ENCODE measurements at regions not wholly inside any gene's neighbourhood (a gene's known extent, or its start where the extent isn't known, plus 50 kb on each side); places are given as distances from the start of the nearest gene placed in this dataset.

DNA sequence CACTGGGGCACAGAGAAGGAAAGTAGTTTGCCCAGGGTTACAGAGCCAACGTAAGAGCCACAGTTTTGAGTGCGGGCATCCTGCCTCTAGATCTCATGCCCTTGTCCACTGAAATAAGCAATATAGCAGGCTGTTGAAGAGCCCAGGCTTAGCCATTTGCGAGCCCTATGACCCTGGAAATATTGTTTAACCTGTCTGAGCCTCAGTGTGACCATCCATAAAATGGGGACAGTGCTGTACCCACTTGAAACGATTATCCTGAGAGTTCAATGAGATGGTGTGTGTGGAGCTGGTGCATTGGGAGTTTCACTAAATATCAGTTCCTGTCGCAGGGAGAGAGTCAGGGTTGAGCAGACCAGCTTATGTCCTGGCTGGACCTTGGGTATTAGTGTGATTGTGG lies 173.1 kb upstream of the KCNG1 start:
- in situ Hi-C loops (cut with HindIII; ENCODE audit: low sequenced_read_pairs): loop anchor here (25.0 kb wide), 1 partner anchor 109 kb away; no protein-coding TSS in a partner anchor

DNA sequence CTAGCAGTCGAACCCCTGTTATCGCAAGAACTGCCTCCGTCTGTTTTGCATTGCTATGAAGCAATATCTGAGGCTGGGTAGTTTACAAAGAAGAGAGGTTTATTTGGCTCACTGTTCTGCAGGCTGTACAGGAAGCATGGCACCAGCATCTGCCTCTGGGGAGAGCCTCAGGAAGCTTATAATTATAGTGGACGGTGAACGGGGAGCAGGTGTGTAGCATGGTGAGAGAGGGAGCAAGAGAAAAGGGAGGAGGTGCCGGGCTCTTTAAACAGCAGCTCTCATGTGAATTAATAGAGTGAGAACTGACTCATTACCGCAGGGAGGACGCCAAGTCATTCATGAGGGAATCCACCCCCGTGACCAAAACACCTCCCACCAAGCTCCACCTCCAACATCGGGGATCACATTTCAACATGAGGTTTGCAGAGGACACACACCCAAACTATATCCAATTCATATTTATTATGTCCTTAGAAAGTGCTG lies 172.6 kb upstream of the KCNG1 start:
- in situ Hi-C loops (cut with HindIII; ENCODE audit: low sequenced_read_pairs): loop anchor here (25.0 kb wide), 1 partner anchor 108 kb away; no protein-coding TSS in a partner anchor

DNA sequence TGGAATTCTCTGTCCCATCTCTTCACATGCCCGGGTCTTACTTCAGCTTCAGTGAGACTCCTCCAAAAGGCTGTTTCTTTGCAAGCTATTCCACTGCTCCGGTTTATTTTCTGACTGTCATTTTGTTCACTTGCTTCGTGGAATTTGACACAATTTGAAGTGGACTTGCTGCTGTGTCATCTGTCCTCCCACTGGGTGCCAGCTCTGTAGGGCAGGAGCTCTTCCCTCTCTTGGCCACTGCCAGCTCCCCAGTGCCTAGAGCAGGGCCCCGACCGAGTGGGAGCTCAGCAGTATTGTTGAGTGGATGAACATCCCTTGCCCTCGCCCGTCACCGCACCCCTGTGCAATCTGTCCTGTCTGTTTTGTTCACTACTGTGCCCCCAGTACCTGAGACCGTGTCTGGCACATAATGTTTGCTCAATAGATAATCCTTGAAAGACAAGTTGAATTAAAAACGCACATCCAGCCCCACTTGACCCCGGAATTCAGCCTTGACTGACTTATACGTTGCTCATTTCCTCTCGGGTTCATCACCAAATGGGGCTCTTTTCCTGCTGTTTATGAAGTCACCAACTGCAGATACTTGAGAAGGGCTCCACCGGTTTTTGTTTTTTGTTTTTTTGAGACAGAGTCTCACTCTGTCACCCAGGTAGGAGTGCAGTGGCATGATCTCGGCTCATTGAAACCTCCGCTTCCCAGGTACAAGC lies 170.3 kb upstream of the KCNG1 start:
- in situ Hi-C loops (cut with HindIII; ENCODE audit: low sequenced_read_pairs): loop anchor here (25.0 kb wide), 1 partner anchor 106 kb away; no protein-coding TSS in a partner anchor

DNA sequence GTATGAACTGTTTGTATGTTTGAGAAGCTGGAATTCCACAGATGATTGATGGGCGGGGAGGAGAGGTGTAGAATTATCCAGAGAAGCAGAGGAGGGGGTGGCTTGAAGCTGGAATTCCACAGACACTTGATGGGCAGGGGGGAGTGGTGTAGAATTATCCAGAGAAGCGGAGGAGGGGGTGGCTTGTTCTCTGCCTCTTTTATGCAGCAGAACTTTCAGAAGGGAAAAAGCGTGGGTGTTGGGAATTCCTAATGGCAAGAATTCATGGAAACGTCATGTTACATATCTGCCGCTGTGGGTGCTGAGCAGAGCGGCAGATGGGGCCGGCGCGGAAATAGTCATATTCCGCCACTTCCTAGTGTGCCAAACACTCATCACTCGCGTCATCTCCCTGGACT lies 167.9 kb upstream of the KCNG1 start:
- in situ Hi-C loops (cut with HindIII; ENCODE audit: low sequenced_read_pairs): loop anchor here (25.0 kb wide), 1 partner anchor 103 kb away; no protein-coding TSS in a partner anchor

DNA sequence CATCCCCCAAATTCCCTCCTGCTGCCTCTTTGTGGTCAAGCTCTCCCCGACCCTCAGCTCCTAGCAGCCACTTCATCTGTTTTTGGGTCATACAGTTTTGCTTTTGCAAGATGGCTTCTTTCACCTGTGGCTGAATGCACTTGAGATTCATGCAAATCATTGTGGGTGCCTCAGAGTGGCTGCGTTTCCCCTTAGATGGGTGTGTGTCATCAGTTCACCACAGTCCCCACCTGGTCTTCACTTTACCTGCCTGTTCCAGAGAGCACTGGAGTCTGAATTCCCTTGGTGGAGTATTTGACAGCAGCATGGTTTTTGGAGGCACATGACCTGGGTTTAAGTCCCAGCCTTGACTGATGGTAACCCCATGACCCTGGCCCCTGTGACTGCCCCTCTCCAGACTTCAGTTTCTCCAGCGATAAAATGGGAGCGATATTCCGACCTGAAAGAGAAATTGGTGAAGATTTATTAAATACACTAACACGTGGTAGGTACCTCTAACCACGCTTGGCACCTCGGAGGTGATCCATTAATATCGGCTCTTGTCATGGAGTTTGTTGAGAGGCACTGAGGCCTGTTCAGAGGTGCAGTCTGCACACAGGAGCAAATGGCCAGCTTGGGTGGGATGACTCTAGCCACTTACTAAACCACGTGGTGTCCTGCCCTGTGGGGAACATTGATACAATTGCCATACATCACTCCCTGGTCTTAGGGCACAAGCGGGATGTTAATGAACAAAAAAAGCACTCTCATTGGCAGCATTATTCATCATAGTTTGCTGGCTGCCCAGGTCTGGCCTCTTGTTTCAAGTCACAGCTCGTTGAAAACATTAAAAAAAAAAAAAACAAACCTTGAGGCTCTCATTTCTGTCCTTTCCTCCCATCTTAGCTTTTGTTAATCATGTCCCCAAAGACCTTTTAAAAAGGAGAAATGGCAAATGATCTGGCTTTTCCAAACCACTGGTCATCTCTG lies 167.2 kb upstream of the KCNG1 start:
- in situ Hi-C loops (cut with HindIII; ENCODE audit: low sequenced_read_pairs): loop anchor here (10.0 to 25.0 kb wide), 2 partner anchors 103 to 165 kb away; partner anchors contain the start of gene KCNG1

DNA sequence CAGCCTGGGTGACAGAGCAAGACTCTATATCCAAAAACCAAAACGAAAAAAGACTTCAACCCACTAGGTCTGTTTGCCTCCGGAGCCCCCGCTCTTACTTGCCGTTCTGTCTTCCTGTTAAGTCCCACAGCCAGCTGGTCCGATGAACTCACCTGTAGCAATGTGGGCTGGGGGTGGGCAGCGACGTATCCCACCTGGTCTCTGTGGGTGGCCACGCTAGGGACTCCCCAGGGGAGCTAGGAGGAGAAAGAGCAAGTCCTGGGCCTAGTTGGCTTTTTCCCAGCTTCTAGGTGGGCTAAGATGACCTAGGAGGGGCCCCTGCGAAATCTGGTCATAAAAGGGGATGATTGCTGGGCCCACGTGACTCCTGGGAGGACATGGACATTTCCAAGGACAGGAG lies 166.0 kb upstream of the KCNG1 start:
- in situ Hi-C loops (cut with HindIII; ENCODE audit: low sequenced_read_pairs): loop anchor here (10.0 to 25.0 kb wide), 2 partner anchors 102 to 164 kb away; partner anchors contain the start of gene KCNG1

DNA sequence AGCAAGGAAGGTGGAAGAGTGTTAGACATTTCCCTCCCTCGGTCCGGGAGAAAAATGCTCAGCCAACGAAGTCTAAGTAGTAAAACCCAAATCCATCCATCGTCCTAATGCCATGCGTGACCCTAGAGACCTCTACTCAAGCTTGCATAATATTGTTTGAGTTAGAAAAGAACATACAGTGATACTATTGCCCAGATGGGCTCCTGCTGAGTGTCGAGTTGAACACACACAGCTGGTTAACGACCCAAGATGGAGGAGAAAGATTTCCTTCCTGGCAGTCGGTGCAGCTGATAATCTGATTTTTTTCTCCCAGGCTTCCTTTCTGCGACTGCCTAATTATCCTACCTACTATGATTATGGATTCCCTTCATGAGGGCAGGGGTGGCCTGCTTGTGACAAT lies 164.4 kb upstream of the KCNG1 start:
- in situ Hi-C loops (cut with HindIII; ENCODE audit: low sequenced_read_pairs): loop anchor here (10.0 to 25.0 kb wide), 2 partner anchors 100 to 162 kb away; partner anchors contain the start of gene KCNG1

DNA sequence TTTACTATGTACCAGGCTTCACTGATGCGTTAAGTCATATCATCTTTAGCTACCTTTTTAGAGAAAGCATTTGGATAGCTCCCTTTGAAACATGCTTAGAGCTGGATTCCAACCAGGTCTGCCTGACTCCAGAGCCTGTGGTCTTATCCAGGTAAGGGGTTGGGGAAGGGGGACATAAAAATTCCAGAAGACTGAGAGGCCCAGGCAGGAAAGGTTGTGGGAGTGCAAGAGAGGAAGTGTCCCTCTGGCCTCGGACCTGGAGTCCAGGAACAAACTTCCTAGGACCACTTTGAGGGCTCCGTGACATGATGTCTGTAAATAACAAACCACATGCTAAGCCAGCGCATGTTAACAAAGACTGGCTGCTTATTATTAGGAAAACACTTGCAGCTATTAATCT lies 163.0 kb upstream of the KCNG1 start:
- in situ Hi-C loops (cut with HindIII; ENCODE audit: low sequenced_read_pairs): loop anchor here (10.0 to 25.0 kb wide), 2 partner anchors 99 to 161 kb away; partner anchors contain the start of gene KCNG1

DNA sequence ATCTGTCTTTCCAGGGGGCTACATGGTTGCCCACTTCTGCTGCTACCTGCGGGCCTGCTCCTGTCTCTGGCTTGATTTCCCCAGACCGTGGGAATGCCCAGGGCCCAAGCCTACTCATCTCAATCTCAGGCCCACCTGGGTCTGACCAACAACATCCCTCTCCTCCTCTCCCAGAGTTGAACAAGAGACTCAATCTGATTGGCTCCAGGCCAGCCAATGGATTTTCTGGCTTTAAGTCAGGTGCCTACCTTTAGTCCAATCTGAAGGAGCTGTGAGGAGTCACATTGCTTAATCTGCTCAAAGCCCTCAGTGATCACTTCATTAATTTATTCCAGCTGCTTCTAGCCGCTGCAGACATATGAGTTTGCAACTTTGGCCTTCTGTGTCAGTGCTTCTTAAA lies 162.4 kb upstream of the KCNG1 start:
- in situ Hi-C loops (cut with HindIII; ENCODE audit: low sequenced_read_pairs): loop anchor here (10.0 to 25.0 kb wide), 2 partner anchors 98 to 160 kb away; partner anchors contain the start of gene KCNG1

DNA sequence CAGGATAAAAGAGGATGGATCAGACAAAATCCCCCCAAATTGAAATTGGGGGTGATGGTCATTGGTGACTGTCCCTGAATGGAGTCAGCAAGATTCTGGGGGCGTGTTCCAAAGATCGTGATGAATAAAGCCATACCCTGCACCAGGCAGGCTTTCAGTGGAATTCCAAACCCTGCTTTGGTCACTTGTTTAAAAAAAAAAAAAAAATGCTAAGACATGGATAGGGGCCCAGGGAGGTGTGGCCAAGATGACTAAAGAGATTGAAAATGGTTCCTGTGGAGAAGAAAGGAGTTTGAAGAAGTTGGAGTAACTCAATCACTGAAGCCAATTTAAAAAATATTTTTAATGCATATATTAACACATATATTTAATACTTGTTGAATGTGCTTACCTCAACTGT lies 161.4 kb upstream of the KCNG1 start:
- in situ Hi-C loops (cut with HindIII; ENCODE audit: low sequenced_read_pairs): loop anchor here (10.0 to 25.0 kb wide), 2 partner anchors 97 to 159 kb away; partner anchors contain the start of gene KCNG1

DNA sequence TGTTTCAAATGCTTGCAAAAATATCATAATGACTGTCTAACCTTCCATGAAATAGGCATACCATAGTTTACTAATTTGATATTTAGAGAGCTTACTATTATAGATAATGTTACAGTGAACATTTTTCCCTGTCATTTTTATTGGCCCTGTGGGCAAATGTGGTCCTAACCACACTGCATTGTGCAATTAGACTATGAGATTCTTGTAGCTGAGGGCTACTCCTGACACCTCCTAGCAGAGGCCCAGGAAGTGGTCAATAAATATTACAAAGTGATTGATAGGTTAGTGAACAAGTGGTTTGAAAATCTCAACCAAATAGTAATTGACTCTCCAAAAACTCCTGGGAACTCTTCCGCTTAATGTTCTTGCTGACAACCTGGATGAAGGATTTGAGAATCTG lies 160.5 kb upstream of the KCNG1 start:
- in situ Hi-C loops (cut with HindIII; ENCODE audit: low sequenced_read_pairs): loop anchor here (10.0 to 25.0 kb wide), 2 partner anchors 96 to 159 kb away; partner anchors contain the start of gene KCNG1

DNA sequence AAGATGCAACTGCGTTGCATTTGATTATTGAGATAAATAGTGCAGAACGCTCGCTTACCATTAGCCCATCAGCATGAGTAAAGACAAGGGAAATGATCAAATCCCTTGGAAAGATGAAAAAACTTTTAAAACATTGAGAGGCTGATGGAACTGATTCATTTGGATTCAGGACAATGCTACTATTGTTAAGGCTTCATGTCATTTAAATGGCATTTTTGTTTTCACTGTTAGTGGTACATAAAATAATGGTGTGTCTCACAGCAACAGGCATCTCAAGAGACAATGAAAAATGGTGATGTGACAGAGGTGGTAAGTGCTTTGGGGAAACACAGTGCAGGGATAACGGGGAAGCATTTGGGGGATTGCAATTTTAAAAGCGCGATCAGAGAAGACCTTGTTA lies 159.7 kb upstream of the KCNG1 start:
- in situ Hi-C loops (cut with HindIII; ENCODE audit: low sequenced_read_pairs): loop anchor here (10.0 to 25.0 kb wide), 2 partner anchors 95 to 158 kb away; partner anchors contain the start of gene KCNG1

DNA sequence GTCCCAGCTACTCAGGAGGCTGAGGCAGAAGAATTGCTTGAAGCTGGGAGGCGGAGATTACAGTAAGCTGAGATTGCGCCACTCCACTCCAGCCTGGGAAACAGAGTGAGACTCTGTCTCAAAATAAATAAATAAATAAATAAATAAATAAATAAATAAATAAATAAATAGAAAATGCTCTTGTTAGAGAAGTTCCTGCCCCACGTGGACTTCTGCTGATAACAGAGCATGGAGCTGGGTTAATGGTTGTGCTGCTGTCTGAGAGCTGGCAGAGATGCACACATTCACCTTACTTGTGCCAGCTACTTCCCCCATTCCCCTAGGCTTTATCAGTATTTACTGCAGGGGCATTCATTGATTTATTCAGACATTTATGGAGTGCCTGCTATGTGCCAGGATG lies 155.2 kb upstream of the KCNG1 start:
- in situ Hi-C loops (cut with HindIII; ENCODE audit: low sequenced_read_pairs): loop anchor here (25.0 kb wide), 1 partner anchor 91 kb away; no protein-coding TSS in a partner anchor

DNA sequence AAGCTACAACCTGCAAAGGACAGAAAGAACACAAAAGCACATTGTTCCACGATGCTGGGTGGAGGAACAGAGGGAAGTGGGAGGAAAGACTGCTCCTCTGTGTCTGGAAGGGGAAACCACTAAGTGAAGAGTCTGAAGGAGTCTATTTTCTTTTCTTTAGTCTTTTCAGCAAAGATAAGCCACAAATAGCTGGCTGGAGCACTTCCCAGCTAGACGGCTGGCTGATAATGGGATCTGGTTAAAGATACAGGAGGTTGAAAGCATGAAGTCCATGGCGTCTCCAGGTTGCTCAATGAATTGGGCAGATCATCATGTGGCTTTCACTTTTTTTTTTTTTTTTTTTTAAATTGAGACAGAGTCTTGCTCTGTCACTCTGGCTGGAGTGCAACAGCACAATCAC lies 154.0 kb upstream of the KCNG1 start:
- in situ Hi-C loops (cut with HindIII; ENCODE audit: low sequenced_read_pairs): loop anchor here (25.0 kb wide), 1 partner anchor 90 kb away; no protein-coding TSS in a partner anchor

DNA sequence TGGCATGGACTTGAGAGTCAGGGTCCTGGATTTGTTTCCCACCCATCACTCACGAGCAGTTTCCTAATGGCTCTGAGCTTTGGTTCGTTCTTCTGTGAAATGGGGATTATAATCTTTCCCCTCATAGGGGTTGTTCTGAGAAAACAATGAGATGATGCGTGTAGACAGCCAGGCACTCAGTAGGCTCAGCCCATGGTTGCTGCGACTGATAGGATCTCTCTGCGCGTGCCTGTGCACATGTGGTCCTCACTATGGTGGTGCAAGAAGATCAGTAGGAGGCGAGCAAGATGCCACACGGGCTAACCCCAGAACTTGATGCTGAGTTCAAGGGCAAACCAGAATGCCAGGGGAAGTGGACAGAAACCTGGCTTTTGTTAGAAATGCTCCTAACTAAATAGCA lies 153.5 kb upstream of the KCNG1 start:
- in situ Hi-C loops (cut with HindIII; ENCODE audit: low sequenced_read_pairs): loop anchor here (25.0 kb wide), 1 partner anchor 89 kb away; no protein-coding TSS in a partner anchor

DNA sequence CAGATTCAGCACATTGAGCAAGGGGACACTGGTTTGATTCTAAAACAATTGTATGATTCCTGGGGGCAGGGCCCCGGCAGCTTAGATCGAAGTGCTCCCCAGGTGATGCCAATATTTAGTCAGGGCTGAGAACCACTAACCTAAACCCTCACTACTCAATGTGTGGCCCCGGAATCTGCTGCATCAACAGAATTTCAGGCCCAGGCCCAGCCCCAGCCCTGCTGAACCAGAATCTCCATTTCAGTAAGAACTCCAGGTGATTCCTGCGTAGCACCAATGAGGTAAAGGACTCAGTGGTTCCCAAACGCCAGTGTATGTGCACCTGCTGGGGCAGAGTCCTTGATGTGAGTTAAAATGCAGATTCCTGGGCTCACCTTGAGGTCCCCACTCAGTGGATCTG lies 152.8 kb upstream of the KCNG1 start:
- in situ Hi-C loops (cut with HindIII; ENCODE audit: low sequenced_read_pairs): loop anchor here (25.0 kb wide), 1 partner anchor 88 kb away; no protein-coding TSS in a partner anchor

DNA sequence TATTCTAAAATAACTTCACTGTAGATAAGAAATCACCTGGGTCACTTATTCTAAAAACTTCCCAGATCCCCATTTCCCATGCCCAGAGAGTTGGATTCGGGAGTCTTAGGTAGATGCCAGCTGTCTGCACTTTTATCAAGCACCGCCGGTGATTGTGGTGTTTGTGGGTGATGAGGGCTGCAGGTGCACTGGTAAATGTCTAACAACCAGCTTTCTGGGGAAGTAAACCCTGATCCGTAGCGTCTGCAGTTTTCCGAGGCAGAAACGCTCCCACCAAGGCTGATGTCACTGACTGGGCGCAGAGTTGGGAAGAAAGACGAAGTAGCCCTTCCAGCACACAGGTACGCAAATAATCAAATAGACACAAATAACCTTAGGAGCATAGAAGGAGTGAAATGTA lies 152.2 kb upstream of the KCNG1 start:
- in situ Hi-C loops (cut with HindIII; ENCODE audit: low sequenced_read_pairs): loop anchor here (25.0 kb wide), 1 partner anchor 88 kb away; no protein-coding TSS in a partner anchor

DNA sequence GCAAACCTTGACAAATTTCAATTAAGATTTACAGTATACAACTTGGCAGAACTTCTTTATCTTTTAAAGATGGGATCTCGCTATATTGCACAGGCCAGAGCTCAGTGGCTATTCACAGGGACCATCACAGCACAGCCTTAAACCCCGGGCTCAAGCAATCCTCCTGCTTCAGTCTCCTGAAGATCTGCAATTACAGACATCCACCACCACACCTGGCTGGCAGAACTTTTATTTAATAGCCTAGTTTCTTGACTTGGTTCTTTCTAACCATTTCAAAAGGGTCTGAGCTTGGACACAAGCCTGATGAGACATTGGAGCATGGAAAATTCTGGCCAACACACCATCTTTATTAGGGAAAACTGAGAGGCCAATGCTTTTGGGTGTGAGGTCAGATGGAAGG lies 151.6 kb upstream of the KCNG1 start:
- in situ Hi-C loops (cut with HindIII; ENCODE audit: low sequenced_read_pairs): no loop called here

DNA sequence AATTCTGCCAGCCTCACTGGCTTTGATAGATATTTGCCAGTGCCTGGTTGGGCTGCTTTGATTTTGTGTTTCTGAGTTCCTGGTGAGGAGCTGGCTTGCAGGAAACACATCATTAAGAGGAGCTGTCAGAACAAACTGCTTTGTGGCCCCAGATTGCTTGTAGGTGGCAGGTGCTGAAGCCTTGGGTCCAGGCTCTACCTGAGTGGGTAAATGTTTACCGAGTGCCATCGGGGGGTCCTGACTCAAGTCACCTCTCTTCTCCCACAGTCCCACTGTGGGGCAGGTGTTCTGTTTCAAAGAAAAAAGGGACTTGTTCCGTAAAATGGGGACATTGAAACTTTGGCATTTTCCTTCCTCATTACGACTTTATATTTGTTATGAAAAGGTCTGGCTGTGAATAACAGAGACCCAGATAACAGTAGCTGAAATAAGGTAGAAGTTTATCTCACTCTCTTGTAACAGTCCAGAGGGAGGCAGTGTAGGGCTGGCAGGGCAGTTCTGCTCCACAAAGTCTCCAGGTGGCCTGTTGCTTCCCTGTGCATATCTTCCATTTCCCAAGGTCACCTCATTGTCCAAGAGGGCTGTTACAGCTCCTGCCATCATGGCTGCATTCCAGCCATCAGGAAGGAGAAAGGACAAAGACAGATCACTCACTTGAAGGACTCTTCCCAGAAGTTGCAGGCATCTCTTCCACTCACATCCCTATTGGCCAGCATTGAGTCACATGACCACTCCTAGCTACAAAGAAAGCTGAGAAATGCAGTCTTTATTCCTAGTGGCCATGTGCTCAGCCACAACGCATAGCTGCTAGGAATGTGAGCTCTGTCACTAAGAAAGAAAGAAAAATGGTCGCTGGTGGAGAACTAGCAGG lies 149.9 kb upstream of the KCNG1 start:
- in situ Hi-C loops (cut with HindIII; ENCODE audit: low sequenced_read_pairs): no loop called here

DNA sequence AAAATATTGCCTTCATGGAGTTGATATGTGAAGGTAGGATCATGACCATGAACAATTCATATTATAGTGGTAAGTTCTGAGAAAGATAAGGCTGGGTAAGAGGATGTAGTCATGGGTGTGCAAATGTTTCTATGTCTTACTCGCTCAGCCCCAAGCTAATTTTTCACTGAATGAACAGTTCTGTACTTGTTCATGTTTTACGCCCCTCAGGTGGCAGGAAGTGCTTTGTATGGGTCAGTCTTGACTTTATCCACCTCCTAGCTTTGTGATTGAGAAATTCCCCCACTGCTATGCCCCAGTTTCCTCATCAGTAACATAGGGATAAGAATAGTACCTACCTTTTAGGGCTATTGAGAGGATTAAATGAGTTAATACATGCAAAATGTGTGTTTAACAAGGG lies 148.2 kb upstream of the KCNG1 start:
- in situ Hi-C loops (cut with HindIII; ENCODE audit: low sequenced_read_pairs): no loop called here

Measured in DLD1 (cell line).